NCI-H526 (cell line): ENCODE measurements at regions not wholly inside any gene's neighbourhood (a gene's known extent, or its start where the extent isn't known, plus 50 kb on each side); places are given as distances from the start of the nearest gene placed in this dataset.
A peak's percentile ranks its signal among the peaks of the same experiment; 100 is the strongest.
"Not testable (repeated sequence)": the region's sequence is repeated elsewhere in the genome, so short reads cannot be mapped to it uniquely, and the experiment has no call there.

Experiments
- DNase-seq, 2 experiments: peaks; one replicate each; lab custom pipeline; 2025; lab: John Stamatoyannopoulos, UW

- DNase-seq = not testable (repeated sequence)
Observed at GRCh38 chr22:16090991-16091390, 401.2 kb downstream of the POTEH start.

- DNase-seq = not testable (repeated sequence)
Observed at GRCh38 chr22:16105121-16105520, 415.3 kb downstream of the POTEH start.

- not testable (repeated sequence) for DNase-seq
Observed at GRCh38 chr22:16131456-16131855, 441.6 kb downstream of the POTEH start.

GRCh38 chr22:16131918-16132317 is 442.1 kb downstream of the POTEH start:
- DNase-seq = no peak

GRCh38 chr22:16132598-16132997 is 442.8 kb downstream of the POTEH start:
- not testable (repeated sequence) for DNase-seq

GRCh38 chr22:16146101-16146500 is 446.5 kb downstream of the CCT8L2 start:
- not testable (repeated sequence) for DNase-seq

GRCh38 chr22:16146916-16147315 is 445.7 kb downstream of the CCT8L2 start:
- DNase-seq = peak in 1 of 2 experiments; percentile 18

GRCh38 chr22:16177287-16177686 is 415.3 kb downstream of the CCT8L2 start:
- not testable (repeated sequence) for DNase-seq

GRCh38 chr22:16183864-16184263 is 408.7 kb downstream of the CCT8L2 start:
- not testable (repeated sequence) for DNase-seq
